GM23338 (cell line): ENCODE measurements at regions not wholly inside any gene's neighbourhood (a gene's known extent, or its start where the extent isn't known, plus 50 kb on each side); places are given as distances from the start of the nearest gene placed in this dataset.

Source experiments
- ATAC-seq: fragments of 200-7000 bp; cut with Tn5 transposase; 3 replicates; pipeline ENCODE4 v1.9.1; 2020
- DNase-seq: peaks from one replicate; pipeline ENCODE4 v3.0.0-alpha.2; 2015; ENCODE audit warnings: low spot score
- H2AFZ ChIP-seq: fragments of 200-600 bp; sonication (generic); 2 replicates; pipeline ENCODE4 v1.8.0; 2016; ENCODE audit warnings: antibody characterized with exemption, mild to moderate bottlenecking, moderate library complexity
- H3F3A ChIP-seq: fragments of 200-600 bp; sonication (generic); replicated peaks from 2 replicates; pipeline ENCODE4 v1.8.0; 2017; ENCODE audit warnings: antibody characterized with exemption, mixed run types, low read depth
- H3K27ac ChIP-seq: fragments of 200-600 bp; sonication (generic); 2 replicates; pipeline ENCODE4 v1.6.1; 2016; ENCODE audit warnings: low read depth
- H3K27me3 ChIP-seq: fragments of 200-600 bp; sonication (generic); 2 replicates; pipeline ENCODE4 v1.8.0; 2016; ENCODE audit warnings: mild to moderate bottlenecking, mixed run types, moderate library complexity; ENCODE audit not compliant: insufficient read depth
- H3K36me3 ChIP-seq: fragments of 200-600 bp; sonication (generic); 2 replicates; pipeline ENCODE4 v1.8.0; 2016; ENCODE audit warnings: mild to moderate bottlenecking; ENCODE audit not compliant: insufficient read depth
- H3K4me1 ChIP-seq: fragments of 200-600 bp; sonication (generic); 2 replicates; pipeline ENCODE4 v1.8.0; 2016; ENCODE audit warnings: mild to moderate bottlenecking, moderate library complexity; ENCODE audit not compliant: insufficient read depth
- H3K4me2 ChIP-seq: fragments of 200-600 bp; sonication (generic); 2 replicates; pipeline ENCODE4 v1.7.1; 2017; ENCODE audit warnings: mixed run types
- H3K4me3 ChIP-seq: fragments of 200-600 bp; sonication (generic); 2 replicates; pipeline ENCODE4 v1.6.1; 2016; ENCODE audit warnings: mixed run types
- H3K79me2 ChIP-seq: fragments of 200-600 bp; sonication (generic); replicated peaks from 2 replicates; pipeline ENCODE4 v1.8.0; 2017; ENCODE audit warnings: mild to moderate bottlenecking; ENCODE audit not compliant: insufficient read depth
- H3K9me2 ChIP-seq: fragments of 200-600 bp; sonication (generic); 2 replicates; pipeline ENCODE4 v1.8.0; 2017; ENCODE audit not compliant: insufficient read depth
- H4K20me1 ChIP-seq: fragments of 200-600 bp; sonication (generic); replicated peaks from 2 replicates; pipeline ENCODE4 v1.8.0; 2017; ENCODE audit warnings: mild to moderate bottlenecking; ENCODE audit not compliant: insufficient read depth
- H3K27ac Mint-ChIP-seq: 2 replicates; pipeline ENCODE4 v1.8.0; 2020; ENCODE audit warnings: inconsistent platforms, mild to moderate bottlenecking, moderate library complexity, mixed read lengths
- H3K27me3 Mint-ChIP-seq: 3 replicates; pipeline ENCODE4 v1.8.0; 2022; ENCODE audit warnings: low read depth, mild to moderate bottlenecking, moderate library complexity, mixed read lengths, inconsistent platforms; ENCODE audit not compliant: insufficient read depth, poor library complexity
- H3K36me3 Mint-ChIP-seq: 3 replicates; pipeline ENCODE4 v1.8.0; 2021; ENCODE audit warnings: low read depth, mild to moderate bottlenecking, inconsistent platforms, moderate library complexity, mixed read lengths
- H3K4me1 Mint-ChIP-seq: 3 replicates; pipeline ENCODE4 v1.8.0; 2020; ENCODE audit warnings: mild to moderate bottlenecking, inconsistent platforms, mixed read lengths
- H3K4me3 Mint-ChIP-seq: 3 replicates; pipeline ENCODE4 v1.8.0; 2021; ENCODE audit warnings: moderate library complexity, mild to moderate bottlenecking, inconsistent platforms, mixed read lengths
- H3K9me3 Mint-ChIP-seq: 3 replicates; pipeline ENCODE4 v1.8.0; 2020; ENCODE audit warnings: moderate library complexity, mild to moderate bottlenecking, inconsistent platforms, mixed read lengths
- CTCF ChIP-seq, 2 experiments: fragments of 200-600 bp in 1 of 2; sonication (generic) in 1 of 2; conservative IDR thresholded peaks; 2 replicates each; pipeline versions ENCODE4 v1.5.1 to v1.6.1; 2016 to 2017; ENCODE audit warnings: antibody characterized with exemption in 2 of 2, low read depth in 2 of 2, mild to moderate bottlenecking in 2 of 2, moderate library complexity in 1 of 2
- EZH2 ChIP-seq: fragments of 200-600 bp; sonication (generic); IDR thresholded peaks from one replicate; pipeline ENCODE4 v1.8.0; 2017; ENCODE audit warnings: antibody characterized with exemption, mild to moderate bottlenecking, low read depth; ENCODE audit not compliant: unreplicated experiment
- JUNB ChIP-seq: IDR thresholded peaks from one replicate; pipeline ENCODE4 v1.6.1; 2016; ENCODE audit warnings: antibody characterized with exemption; ENCODE audit not compliant: unreplicated experiment
- STAT1 ChIP-seq: IDR thresholded peaks from one replicate; pipeline ENCODE4 v1.6.1; 2016; ENCODE audit warnings: antibody characterized with exemption; ENCODE audit not compliant: unreplicated experiment
- ZNF462 ChIP-seq: fragments of 250-450 bp; sonication (Bioruptor Pico); IDR thresholded peaks from 2 replicates; pipeline ENCODE4 v1.5.0; 2020; ENCODE audit warnings: mild to moderate bottlenecking, moderate library complexity

- Histone ChIP-seq H3K27ac (no peak overlapping the region), H3K4me1 (peaks cover 3% of the 10 kb centered on the region; the same call in 1 of the 2 replicates), H3K9me2 (no peaks in the 10 kb centered on the region), H3K36me3 (no peaks in the 10 kb centered on the region), H3F3A (no peaks in the 10 kb centered on the region), H3K27me3 (no peaks in the 10 kb centered on the region), H4K20me1 (no peaks in the 10 kb centered on the region), H2AFZ (no peak overlapping the region), H3K4me3 (no peak overlapping the region), H3K79me2 (no peaks in the 10 kb centered on the region), H3K4me2 (no peak overlapping the region)
- no peaks in the 10 kb centered on the region for H3K36me3 Mint-ChIP-seq
- H3K4me3 Mint-ChIP-seq = no peak overlapping the region
- peaks cover 2% of the 10 kb centered on the region for H3K27me3 Mint-ChIP-seq
- TF ChIP-seq JUNB (no peak), ZNF462 (CRISPR knock-in tag) (no peak), STAT1 (no peak), EZH2 (no peak), CTCF (conservative IDR thresholded peaks at IDR 0.05; ENCODE audit: low read depth in 2 of 2) (no peak)
- H3K27ac Mint-ChIP-seq = no peak overlapping the region
- DNase-seq (no peak), ATAC-seq (no peak)
- H3K4me1 Mint-ChIP-seq = peaks cover 8% of the 10 kb centered on the region
- H3K9me3 Mint-ChIP-seq = no peaks in the 10 kb centered on the region
Observed at GRCh38 chr5:119876522-119876921, 247.2 kb downstream of the FAM170A start.
